OCI-LY7 (cell line): ENCODE measurements at regions not wholly inside any gene's neighbourhood (a gene's known extent, or its start where the extent isn't known, plus 50 kb on each side); places are given as distances from the start of the nearest gene placed in this dataset.

Experiments
- BruUV-seq: library from RNA; stranded (reverse); fragments of 400-500 nt; replicated peaks from 2 replicates; lab custom pipeline; 2021; lab: Mats Ljungman, UMichigan
- CTCF ChIA-PET: fragments of 300-600 bp; sonication (Branson Sonifier 250); formaldehyde crosslinking; loops from one replicate; lab custom pipeline; 2022; ENCODE audit warnings: antibody characterized with exemption; ENCODE audit not compliant: unreplicated experiment; lab: Charles Lee
- POLR2A ChIA-PET: fragments of 300-600 bp; sonication (Branson Sonifier 250); formaldehyde crosslinking; loops from one replicate; lab custom pipeline; 2022; ENCODE audit warnings: antibody characterized with exemption; lab: Charles Lee
- DNase-seq: peaks from one replicate; pipeline ENCODE4 v3.0.0-alpha.2; 2015; ENCODE audit warnings: low spot score
- H2AFZ ChIP-seq: fragments of 200-600 bp; sonication (generic), shearing (Covaris generic); 2 replicates; pipeline ENCODE4 v1.6.1; 2014; ENCODE audit warnings: mild to moderate bottlenecking, antibody characterized with exemption, low read length, moderate library complexity
- H3K27ac ChIP-seq: fragments of 200-600 bp; sonication (generic); 2 replicates; pipeline ENCODE4 v1.5.1; 2014; ENCODE audit warnings: mixed run types, low read depth, mild to moderate bottlenecking, moderate library complexity, low read length, inconsistent platforms; ENCODE audit not compliant: poor library complexity, severe bottlenecking
- H3K36me3 ChIP-seq: fragments of 200-600 bp; sonication (generic); 2 replicates; pipeline ENCODE4 v1.6.1; 2014; ENCODE audit warnings: mild to moderate bottlenecking, antibody characterized with exemption, low read length, moderate library complexity, mixed read lengths; ENCODE audit not compliant: insufficient read depth
- H3K4me1 ChIP-seq: fragments of 200-600 bp; sonication (generic); 2 replicates; pipeline ENCODE4 v1.5.1; 2014; ENCODE audit warnings: mild to moderate bottlenecking, low read length; ENCODE audit not compliant: insufficient read depth, poor library complexity, severe bottlenecking
- H3K4me2 ChIP-seq: fragments of 200-600 bp; sonication (generic); 2 replicates; pipeline ENCODE4 v1.6.1; 2014; ENCODE audit warnings: mild to moderate bottlenecking, low read length
- H3K4me3 ChIP-seq: fragments of 200-600 bp; sonication (generic); 2 replicates; pipeline ENCODE4 v1.5.1; 2014; ENCODE audit warnings: mild to moderate bottlenecking, low read depth, low read length; ENCODE audit not compliant: poor library complexity, severe bottlenecking
- H3K79me2 ChIP-seq: fragments of 200-600 bp; sonication (generic); 2 replicates; pipeline ENCODE4 v1.6.1; 2016; ENCODE audit warnings: low read depth, mild to moderate bottlenecking, low read length, moderate library complexity, mixed read lengths; ENCODE audit not compliant: insufficient read depth
- H3K9me2 ChIP-seq: fragments of 200-600 bp; sonication (generic); 2 replicates; pipeline ENCODE4 v1.6.1; 2016; ENCODE audit warnings: mild to moderate bottlenecking, low read length, mixed read lengths; ENCODE audit not compliant: insufficient read depth
- H3K9me3 ChIP-seq: fragments of 200-600 bp; sonication (generic); 2 replicates; pipeline ENCODE4 v1.6.1; 2014; ENCODE audit warnings: mild to moderate bottlenecking, mixed run types, low read length, mixed read lengths
- H4K20me1 ChIP-seq: fragments of 200-600 bp; sonication (generic); 2 replicates; pipeline ENCODE4 v1.6.1; 2014; ENCODE audit warnings: mild to moderate bottlenecking, antibody characterized with exemption, low read length, moderate library complexity, mixed read lengths; ENCODE audit not compliant: insufficient read depth
- EZH2phosphoT487 ChIP-seq: fragments of 200-600 bp; sonication (generic); IDR thresholded peaks from 2 replicates; pipeline ENCODE4 v1.6.1; 2018; ENCODE audit warnings: low read depth, borderline replicate concordance, mild to moderate bottlenecking, mixed run types, antibody characterized with exemption, low read length, moderate library complexity, mixed read lengths
- intact Hi-C: fragments of 100-400 bp; cut with micrococcal nuclease; formaldehyde crosslinking; loops from one replicate; pipeline ENCODE4 v1.10.0; 2022; ENCODE audit not compliant: unreplicated experiment
- TF ChIP-seq, protein P1 (sequence below): fragments of 200-600 bp; sonication (generic); conservative IDR thresholded peaks from 2 replicates; pipeline ENCODE4 v1.5.1; 2014; ENCODE audit warnings: mild to moderate bottlenecking, antibody characterized with exemption, low read length, moderate library complexity, mixed read lengths

DNA sequence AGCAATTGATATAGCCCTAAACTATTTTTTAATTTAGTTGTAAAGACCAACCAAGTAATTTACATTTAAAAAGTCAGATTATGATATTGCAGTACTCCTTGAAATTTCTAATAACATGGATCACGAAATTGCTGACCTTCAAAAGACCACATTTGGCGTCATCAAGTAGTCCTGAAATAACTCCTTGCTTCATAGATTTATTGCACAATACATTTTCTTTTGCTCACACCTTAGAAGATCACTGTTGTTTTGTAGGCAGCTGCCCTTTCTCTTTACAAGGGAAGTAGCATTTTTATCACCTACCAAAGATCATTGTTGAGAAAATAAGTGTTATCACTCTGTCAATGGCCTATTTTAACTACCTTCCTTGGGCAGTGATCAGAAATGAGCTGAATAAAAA, 815.8 kb downstream of the METTL15 start:
- Histone ChIP-seq H3K4me2 (no peak overlapping the region), H3K36me3 (no peaks in the 10 kb centered on the region), H3K9me2 (no peaks in the 10 kb centered on the region), H2AFZ (no peak overlapping the region), H3K27ac (no peak overlapping the region), H4K20me1 (no peaks in the 10 kb centered on the region), H3K79me2 (no peaks in the 10 kb centered on the region), H3K4me1 (no peaks in the 10 kb centered on the region), H3K4me3 (no peak overlapping the region), H3K9me3 (no peaks in the 10 kb centered on the region)
- POLR2A ChIA-PET = no interaction called here
- DNase-seq = no peak
- intact Hi-C loops = no loop called here
- CTCF ChIA-PET = no interaction called here
- BruUV-seq = no TSS peak
- TF ChIP-seq, protein P1, sequence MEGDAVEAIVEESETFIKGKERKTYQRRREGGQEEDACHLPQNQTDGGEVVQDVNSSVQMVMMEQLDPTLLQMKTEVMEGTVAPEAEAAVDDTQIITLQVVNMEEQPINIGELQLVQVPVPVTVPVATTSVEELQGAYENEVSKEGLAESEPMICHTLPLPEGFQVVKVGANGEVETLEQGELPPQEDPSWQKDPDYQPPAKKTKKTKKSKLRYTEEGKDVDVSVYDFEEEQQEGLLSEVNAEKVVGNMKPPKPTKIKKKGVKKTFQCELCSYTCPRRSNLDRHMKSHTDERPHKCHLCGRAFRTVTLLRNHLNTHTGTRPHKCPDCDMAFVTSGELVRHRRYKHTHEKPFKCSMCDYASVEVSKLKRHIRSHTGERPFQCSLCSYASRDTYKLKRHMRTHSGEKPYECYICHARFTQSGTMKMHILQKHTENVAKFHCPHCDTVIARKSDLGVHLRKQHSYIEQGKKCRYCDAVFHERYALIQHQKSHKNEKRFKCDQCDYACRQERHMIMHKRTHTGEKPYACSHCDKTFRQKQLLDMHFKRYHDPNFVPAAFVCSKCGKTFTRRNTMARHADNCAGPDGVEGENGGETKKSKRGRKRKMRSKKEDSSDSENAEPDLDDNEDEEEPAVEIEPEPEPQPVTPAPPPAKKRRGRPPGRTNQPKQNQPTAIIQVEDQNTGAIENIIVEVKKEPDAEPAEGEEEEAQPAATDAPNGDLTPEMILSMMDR = no peak
- TF ChIP-seq EZH2phosphoT487 = no peak

DNA sequence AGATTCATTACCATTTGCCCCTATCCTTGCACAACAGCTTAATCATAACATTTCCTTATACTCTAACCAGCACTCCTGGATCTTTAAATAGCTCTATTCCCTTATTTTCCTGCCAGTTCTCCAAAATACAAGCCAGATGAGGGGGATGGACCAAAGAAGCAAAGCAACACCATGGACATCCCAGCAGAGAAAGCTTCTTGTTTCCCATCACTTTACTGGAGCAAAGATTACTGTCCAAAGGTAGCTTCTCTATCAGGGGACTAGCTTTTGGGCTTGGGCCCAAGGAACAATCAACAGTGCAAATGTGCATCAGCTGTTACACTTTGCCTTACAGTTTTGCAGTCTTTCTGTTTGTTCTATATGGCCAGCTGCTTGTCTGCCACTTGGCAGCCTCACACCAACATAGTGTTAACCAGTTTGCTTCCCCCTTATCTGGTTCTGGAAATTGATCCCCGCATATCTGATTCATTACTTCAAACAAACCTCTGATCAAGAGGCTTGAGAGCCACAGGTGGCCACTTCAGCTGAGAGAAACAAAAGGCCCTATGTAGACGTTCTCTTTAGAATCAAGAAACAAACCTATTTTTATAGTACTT, 814.3 kb downstream of the METTL15 start:
- ChIA-PET POLR2A (interaction anchor here (0.6 to 1.1 kb wide), 3 partner anchors 12 to 24 kb away, joined by 3 to 5 read pairs (median 3); no protein-coding TSS in a partner anchor), CTCF (no interaction called here)
- no peaks in the 10 kb centered on the region for H3K79me2 ChIP-seq
- no peak overlapping the region for H3K4me2 ChIP-seq
- no peaks in the 10 kb centered on the region for H3K9me2 ChIP-seq
- DNase-seq = no peak
- no TSS peak for BruUV-seq
- H3K36me3 ChIP-seq = no peaks in the 10 kb centered on the region
- no peak overlapping the region for H2AFZ ChIP-seq
- no peak overlapping the region for H3K27ac ChIP-seq
- no peaks in the 10 kb centered on the region for H3K4me1 ChIP-seq
- H3K4me3 ChIP-seq = no peak overlapping the region
- no peaks in the 10 kb centered on the region for H3K9me3 ChIP-seq
- no peaks in the 10 kb centered on the region for H4K20me1 ChIP-seq
- TF ChIP-seq, protein P1 = no peak
- no peak for TF ChIP-seq EZH2phosphoT487
- intact Hi-C loops = no loop called here

DNA sequence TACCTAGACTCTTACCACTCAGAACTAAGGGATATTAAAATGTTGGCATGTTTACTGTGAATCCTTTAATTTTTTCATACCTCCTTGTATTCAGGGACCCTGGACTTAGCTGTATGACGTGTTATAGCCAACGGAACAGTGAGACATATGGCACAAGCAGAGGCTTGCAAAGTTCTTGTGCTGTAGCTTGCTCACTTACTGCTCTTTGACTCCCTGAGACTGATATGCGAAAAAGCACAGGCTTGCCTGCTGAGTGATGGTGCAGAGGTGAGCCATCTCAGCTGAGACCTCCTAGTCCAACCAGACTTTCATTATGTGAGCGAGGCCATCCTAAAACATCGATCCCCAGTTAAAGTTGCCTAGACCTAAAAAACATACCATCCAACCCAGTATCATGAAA, 811.0 kb downstream of the METTL15 start:
- BruUV-seq = no TSS peak

More for the DNA sequence above, 811.0 kb downstream of the METTL15 start:
- H3K4me1 ChIP-seq = no peaks in the 10 kb centered on the region
- no peak for DNase-seq
- intact Hi-C loops = no loop called here
- TF ChIP-seq, protein P1 = no peak
- TF ChIP-seq EZH2phosphoT487 = no peak
- no peak overlapping the region for H3K27ac ChIP-seq
- H3K4me2 ChIP-seq = no peak overlapping the region
- H3K9me3 ChIP-seq = no peaks in the 10 kb centered on the region
- H3K9me2 ChIP-seq = no peaks in the 10 kb centered on the region
- POLR2A ChIA-PET = no interaction called here
- H3K36me3 ChIP-seq = no peaks in the 10 kb centered on the region
- H2AFZ ChIP-seq = no peak overlapping the region
- CTCF ChIA-PET = no interaction called here
- H4K20me1 ChIP-seq = no peaks in the 10 kb centered on the region
- H3K4me3 ChIP-seq = no peak overlapping the region
- no peaks in the 10 kb centered on the region for H3K79me2 ChIP-seq
